ENCODE measurements at regions not wholly inside any gene's neighbourhood (a gene's known extent, or its start where the extent isn't known, plus 50 kb on each side); places are given as distances from the start of the nearest gene placed in this dataset.

- TF ChIP-seq CTCF (IDR thresholded peaks at IDR 0.05) (no peak), EP300 (IDR thresholded peaks at IDR 0.05; ENCODE audit: low read depth) (no peak), POLR2A (IDR thresholded peaks at IDR 0.05) (no peak), POLR2AphosphoS5 (IDR thresholded peaks at IDR 0.05) (no peak)
- no peaks in the 10 kb centered on the region for H3K36me3 ChIP-seq
- DNase-seq, result no peak
- no peak overlapping the region for H3K27ac ChIP-seq
- no peak overlapping the region for H3K4me3 ChIP-seq
- intact Hi-C loops (cut with DNase I; ENCODE audit: low total_unique reads) (no loop called here), in situ Hi-C loops (cut with MboI; ENCODE audit: low pct_ligation_motif_present in 1 of 4, low pct_unique_long_range_greater_than_20kb in 1 of 4, low sequenced_read_pairs in 3 of 4) (no loop called here)
- WGBS, 2 donors (ENCODE audit: low coverage in 1 of 2), result 23 to 74% methylated on average over 4 to 5 of the region's 5 CpGs
- no peaks in the 10 kb centered on the region for H3K27me3 ChIP-seq
- peaks cover 6 to 13% (median 8%) of the 10 kb centered on the region in 4 donors for H3K4me1 ChIP-seq
- H3K9me3 ChIP-seq, result no peaks in the 10 kb centered on the region
Observed at GRCh38 chr18:46386788-46387187, 270.2 kb downstream of the LOXHD1 start.

GRCh38 chr18:46387441-46388131, 269.4 kb downstream of the LOXHD1 start:
- peaks cover 6 to 13% (median 8%) of the 10 kb centered on the region in 4 donors for H3K4me1 ChIP-seq
- WGBS, 2 donors (ENCODE audit: low coverage in 1 of 2), result 58 to 63% methylated on average over 1 to 9 of the region's 9 CpGs
- intact Hi-C loops (cut with DNase I; ENCODE audit: low total_unique reads), result no loop called here
- TF ChIP-seq POLR2A (IDR thresholded peaks at IDR 0.05) (no peak), EP300 (IDR thresholded peaks at IDR 0.05; ENCODE audit: low read depth) (no peak), CTCF (IDR thresholded peaks at IDR 0.05) (no peak), POLR2AphosphoS5 (IDR thresholded peaks at IDR 0.05) (no peak)
- no peaks in the 10 kb centered on the region for H3K27me3 ChIP-seq
- no peaks in the 10 kb centered on the region for H3K9me3 ChIP-seq
- H3K36me3 ChIP-seq, result no peaks in the 10 kb centered on the region
- H3K4me3 ChIP-seq, result no peak overlapping the region
- H3K27ac ChIP-seq, result no peak overlapping the region
- DNase-seq, result no peak
- in situ Hi-C loops (cut with MboI; ENCODE audit: low pct_ligation_motif_present in 1 of 4, low pct_unique_long_range_greater_than_20kb in 1 of 4, low sequenced_read_pairs in 3 of 4), result no loop called here

GRCh38 chr18:46388286-46388685, 268.7 kb downstream of the LOXHD1 start:
- H3K27ac ChIP-seq, result no peak overlapping the region
- no peak for DNase-seq
- peaks cover 6 to 13% (median 8%) of the 10 kb centered on the region in 4 donors for H3K4me1 ChIP-seq
- intact Hi-C loops (cut with DNase I; ENCODE audit: low total_unique reads) (no loop called here), in situ Hi-C loops (cut with MboI; ENCODE audit: low pct_ligation_motif_present in 1 of 4, low pct_unique_long_range_greater_than_20kb in 1 of 4, low sequenced_read_pairs in 3 of 4) (no loop called here)
- TF ChIP-seq CTCF (IDR thresholded peaks at IDR 0.05) (no peak), POLR2A (IDR thresholded peaks at IDR 0.05) (no peak), POLR2AphosphoS5 (IDR thresholded peaks at IDR 0.05) (no peak), EP300 (IDR thresholded peaks at IDR 0.05; ENCODE audit: low read depth) (no peak)
- H3K27me3 ChIP-seq, result no peaks in the 10 kb centered on the region
- no peaks in the 10 kb centered on the region for H3K36me3 ChIP-seq
- no peak overlapping the region for H3K4me3 ChIP-seq
- 48 to 58% methylated on average over 2 to 6 of the region's 6 CpGs for WGBS, 2 donors (ENCODE audit: low coverage in 1 of 2)
- H3K9me3 ChIP-seq, result no peaks in the 10 kb centered on the region

- in situ Hi-C loops (cut with MboI; ENCODE audit: low pct_ligation_motif_present in 1 of 4, low pct_unique_long_range_greater_than_20kb in 1 of 4, low sequenced_read_pairs in 3 of 4), result no loop called here
- Histone ChIP-seq H3K27me3 (no peaks in the 10 kb centered on the region), H3K36me3 (no peaks in the 10 kb centered on the region), H3K9me3 (no peaks in the 10 kb centered on the region), H3K27ac (no peak overlapping the region), H3K4me3 (no peak overlapping the region), H3K4me1 (peaks cover 0 to 4% (median 1%) of the 10 kb centered on the region in 4 donors)
- DNase-seq, result no peak
- intact Hi-C loops (cut with DNase I; ENCODE audit: low total_unique reads), result no loop called here
- TF ChIP-seq POLR2A (IDR thresholded peaks at IDR 0.05) (no peak), POLR2AphosphoS5 (IDR thresholded peaks at IDR 0.05) (no peak), EP300 (IDR thresholded peaks at IDR 0.05; ENCODE audit: low read depth) (no peak), CTCF (IDR thresholded peaks at IDR 0.05) (no peak)
- WGBS, 2 donors (ENCODE audit: low coverage in 1 of 2), result 93% methylated on average over 5 of the region's 9 CpGs; no CpG with 5 or more reads in 1 of the 2 donors
Observed at GRCh38 chr18:46392576-46392975, 264.4 kb downstream of the LOXHD1 start.
